ENCODE measurements at regions not wholly inside any gene's neighbourhood (a gene's known extent, or its start where the extent isn't known, plus 50 kb on each side); places are given as distances from the start of the nearest gene placed in this dataset.

DNA sequence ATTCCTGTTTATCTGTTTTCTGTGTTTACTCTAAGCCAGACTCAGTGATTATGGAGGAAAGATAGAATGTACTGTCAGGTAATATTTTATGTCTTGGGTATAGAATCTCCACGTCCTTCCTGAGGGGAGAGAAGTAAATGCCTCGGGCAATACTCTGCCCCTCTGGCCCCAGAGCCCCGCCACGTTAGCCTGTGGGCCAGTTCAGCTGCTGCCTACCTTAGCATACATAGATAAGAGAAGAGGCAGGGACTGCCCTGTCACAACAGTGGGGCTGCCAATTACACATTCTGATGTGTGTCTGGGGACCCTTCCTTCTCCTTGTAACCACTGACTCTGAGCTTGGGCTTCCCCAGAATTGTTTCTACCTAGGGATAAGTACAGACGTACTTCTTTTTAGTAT lies 347.7 kb upstream of the ATP11B start:
- H3K4me1 ChIP-seq (replicated peaks in 1 of 2) = no peaks in the 10 kb centered on the region
- H3K4me3 ChIP-seq = no peak overlapping the region
- no peak overlapping the region for H3K27ac ChIP-seq
- WGBS, 10 experiments = 0 to 100% (median 80%) methylated on average over 1 to 3 of the region's 5 CpGs; no CpG with 5 or more reads in 3 of the 10 experiments
- ATAC-seq (replicated peaks in 6 of 8) = no peak
- in situ Hi-C loops (cut with MboI; ENCODE audit: low pct_unique_long_range_greater_than_20kb in 2 of 9, low sequenced_read_pairs in 9 of 9, unreplicated experiment in 9 of 9) = no loop called here

DNA sequence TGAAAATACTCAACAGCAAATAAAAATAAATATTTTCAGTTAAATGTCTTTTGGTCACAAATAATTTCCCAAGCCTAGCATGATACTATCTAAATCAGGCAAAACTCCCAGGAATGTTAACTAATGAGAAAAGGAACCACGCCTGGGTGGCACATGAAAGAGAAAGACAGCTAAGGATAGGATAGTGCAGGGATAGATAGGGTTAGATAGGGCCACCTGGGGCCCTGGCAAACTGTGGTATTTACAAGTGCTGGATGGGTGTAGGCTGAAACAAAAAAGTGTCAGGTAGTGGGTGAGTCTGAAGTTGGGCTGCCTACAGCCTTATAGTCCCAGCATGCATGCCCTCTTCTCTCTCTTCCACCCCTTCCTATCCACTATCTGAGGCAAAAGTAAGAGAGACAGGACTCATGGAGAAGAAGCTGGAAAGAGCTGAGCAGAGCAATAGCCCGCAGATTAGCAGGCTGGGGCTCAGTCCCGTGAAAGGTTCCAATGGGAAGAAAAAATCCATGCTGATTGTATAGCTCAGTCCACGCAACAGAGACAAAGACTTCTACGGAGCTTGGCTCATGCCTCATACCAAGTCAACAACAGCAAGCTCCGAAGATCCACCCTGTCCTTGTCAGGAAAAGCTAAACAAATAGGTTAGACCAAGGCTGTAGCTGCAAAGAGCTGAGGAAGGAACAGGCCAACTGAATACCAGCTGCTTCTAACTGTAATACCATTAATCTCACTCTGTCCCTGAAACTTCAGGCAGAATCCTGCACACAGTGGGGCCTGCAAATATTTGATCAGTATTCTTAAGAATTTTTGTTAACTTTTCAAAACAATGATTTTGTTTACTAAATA lies 342.1 kb upstream of the ATP11B start:
- H3K4me3 ChIP-seq = no peak overlapping the region
- no peak overlapping the region for H3K27ac ChIP-seq
- H3K4me1 ChIP-seq (replicated peaks in 1 of 2) = peaks cover 0 to 12% of the 10 kb centered on the region in 2 donors
- ATAC-seq (replicated peaks in 6 of 8) = peak in 2 of 8 experiments; percentile 16 to 70
- in situ Hi-C loops (cut with MboI; ENCODE audit: low pct_unique_long_range_greater_than_20kb in 2 of 9, low sequenced_read_pairs in 9 of 9, unreplicated experiment in 9 of 9) = no loop called here
- WGBS, 10 experiments = 0 to 100% (median 68%) methylated on average over 1 to 6 of the region's 6 CpGs

DNA sequence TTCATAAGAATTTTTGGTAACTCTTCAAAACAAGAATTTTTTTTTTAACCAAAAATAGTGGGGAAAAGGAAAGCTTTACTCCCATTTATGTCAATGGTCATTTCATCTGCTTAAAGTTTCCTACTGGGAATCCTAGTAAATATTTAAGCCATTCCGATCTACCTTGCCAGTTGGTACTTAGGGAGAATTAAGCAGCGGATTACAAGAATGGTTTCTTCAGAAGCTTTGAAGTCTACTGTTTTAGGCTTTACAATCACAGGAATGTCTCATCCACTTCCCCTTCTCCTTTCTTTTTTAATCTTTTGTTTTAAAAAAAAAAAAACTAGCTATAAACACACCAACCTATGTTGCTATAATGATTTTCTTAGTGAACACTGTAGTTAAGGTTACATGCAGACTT lies 341.4 kb upstream of the ATP11B start:
- no peak overlapping the region for H3K4me3 ChIP-seq
- H3K4me1 ChIP-seq (replicated peaks in 1 of 2) = peaks cover 0 to 12% of the 10 kb centered on the region in 2 donors
- no peak overlapping the region for H3K27ac ChIP-seq
- in situ Hi-C loops (cut with MboI; ENCODE audit: low pct_unique_long_range_greater_than_20kb in 2 of 9, low sequenced_read_pairs in 9 of 9, unreplicated experiment in 9 of 9) = no loop called here
- no peak for ATAC-seq (replicated peaks in 6 of 8)
- 0 to 95% (median 81%) methylated on average over 1 to 2 of the region's 2 CpGs; no CpG with 5 or more reads in 1 of the 10 experiments for WGBS, 10 experiments

DNA sequence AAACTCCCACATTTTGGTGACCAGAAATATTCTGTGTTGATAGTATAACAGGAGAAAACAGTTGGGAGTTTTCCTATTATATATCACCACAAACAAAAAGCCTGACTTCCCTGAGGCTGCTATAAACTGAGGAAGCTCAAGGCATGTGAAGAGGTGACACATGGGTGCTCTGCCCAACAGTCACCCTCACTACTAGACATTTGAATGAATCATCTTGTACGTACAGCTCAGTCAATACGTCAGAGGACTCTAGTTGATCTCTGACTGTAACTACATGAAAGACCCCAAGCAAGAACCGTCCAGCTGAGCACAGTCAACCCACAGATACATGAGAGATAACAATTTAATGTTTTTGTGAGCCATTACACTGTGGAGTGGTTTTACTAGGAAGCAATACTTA lies 338.3 kb upstream of the ATP11B start:
- peaks cover 0 to 12% of the 10 kb centered on the region in 2 donors for H3K4me1 ChIP-seq (replicated peaks in 1 of 2)
- in situ Hi-C loops (cut with MboI; ENCODE audit: low pct_unique_long_range_greater_than_20kb in 2 of 9, low sequenced_read_pairs in 9 of 9, unreplicated experiment in 9 of 9) = no loop called here
- 6 to 92% (median 75%) methylated on average over 1 to 3 of the region's 3 CpGs; no CpG with 5 or more reads in 3 of the 10 experiments for WGBS, 10 experiments
- no peak for ATAC-seq (replicated peaks in 6 of 8)
- no peak overlapping the region for H3K27ac ChIP-seq
- H3K4me3 ChIP-seq = no peak overlapping the region

DNA sequence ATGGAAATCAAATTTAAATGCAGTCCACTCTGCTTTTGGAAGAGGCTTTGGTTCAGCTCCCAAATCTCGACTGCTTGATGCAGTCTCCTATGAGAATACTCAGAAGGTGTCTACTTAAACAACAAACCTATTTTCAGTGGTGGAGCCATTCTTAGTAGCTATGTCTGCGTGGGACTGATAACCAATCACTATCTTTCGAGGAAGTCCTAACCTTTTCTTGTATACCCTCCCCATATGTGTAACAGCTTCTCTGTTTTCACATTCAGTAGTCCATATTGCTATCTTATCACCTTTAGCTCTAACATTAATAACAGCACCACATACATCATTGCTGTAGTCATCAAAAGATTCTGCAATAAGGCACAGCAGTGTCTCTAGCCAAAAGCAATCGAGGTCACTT lies 333.0 kb upstream of the ATP11B start:
- Histone ChIP-seq H3K4me3 (no peak overlapping the region), H3K27ac (no peak overlapping the region), H3K4me1 (replicated peaks in 1 of 2) (no peaks in the 10 kb centered on the region)
- 0 to 100% (median 75%) methylated on average over 1 to 4 of the region's 4 CpGs for WGBS, 10 experiments
- in situ Hi-C loops (cut with MboI; ENCODE audit: low pct_unique_long_range_greater_than_20kb in 2 of 9, low sequenced_read_pairs in 9 of 9, unreplicated experiment in 9 of 9) = no loop called here
- no peak for ATAC-seq (replicated peaks in 6 of 8)

DNA sequence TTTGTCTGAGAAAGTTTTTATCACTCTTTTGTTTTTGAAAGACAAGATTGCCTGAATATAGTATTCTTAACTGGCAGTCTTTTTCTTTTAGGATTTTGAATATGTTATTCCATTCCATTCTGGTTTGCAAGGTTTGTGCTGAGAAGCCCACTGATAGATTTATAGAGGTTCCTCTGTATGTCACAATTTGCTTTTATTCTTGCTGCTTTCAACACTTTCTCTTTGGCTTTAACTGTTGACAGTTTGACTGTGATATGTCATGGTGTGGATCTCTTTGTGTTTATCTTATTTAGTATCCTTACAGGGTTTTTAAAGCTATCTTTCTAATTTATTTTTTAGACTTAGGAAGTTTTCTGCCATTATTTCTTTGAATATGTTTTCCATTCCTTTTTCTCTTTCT lies 331.2 kb upstream of the ATP11B start:
- Histone ChIP-seq H3K4me3 (no peak overlapping the region), H3K27ac (peak overlapping the region in 1 of 2 donors; percentile 37), H3K4me1 (replicated peaks in 1 of 2) (no peaks in the 10 kb centered on the region)
- in situ Hi-C loops (cut with MboI; ENCODE audit: low pct_unique_long_range_greater_than_20kb in 2 of 9, low sequenced_read_pairs in 9 of 9, unreplicated experiment in 9 of 9) = no loop called here
- ATAC-seq (replicated peaks in 6 of 8) = peak in 2 of 8 experiments; percentile 77 to 80

DNA sequence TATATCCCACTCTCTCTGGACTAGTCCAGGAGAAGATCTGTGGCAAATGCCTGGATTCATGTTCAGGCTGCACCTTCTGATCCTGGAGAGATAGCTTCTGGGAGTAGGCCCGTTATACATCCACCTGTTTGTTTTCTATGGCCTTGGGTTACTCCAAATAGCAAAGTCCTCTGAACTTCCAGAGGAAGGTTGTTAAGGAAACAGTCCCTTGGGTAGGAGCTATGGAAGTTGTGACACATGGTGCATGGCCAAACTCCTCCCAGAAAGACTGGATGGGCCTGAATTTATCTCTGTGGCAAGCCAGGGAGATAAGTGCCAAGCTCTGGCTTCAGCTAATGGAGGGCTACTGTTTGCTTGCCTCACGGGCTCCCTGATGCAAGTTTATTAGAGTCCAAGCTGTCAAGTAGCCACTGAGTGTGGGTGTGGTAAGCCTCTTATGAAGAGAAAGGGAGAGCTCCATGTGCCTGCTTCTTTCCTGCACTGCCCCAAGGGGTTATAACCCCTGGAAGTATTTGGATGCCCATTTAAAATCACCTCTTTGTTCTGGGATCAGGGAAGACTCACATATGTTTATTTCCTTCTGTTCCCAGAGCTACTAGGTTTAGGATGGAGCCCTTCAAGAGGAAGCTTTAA lies 328.7 kb upstream of the ATP11B start:
- in situ Hi-C loops (cut with MboI; ENCODE audit: low pct_unique_long_range_greater_than_20kb in 2 of 9, low sequenced_read_pairs in 9 of 9, unreplicated experiment in 9 of 9) = no loop called here
- 18 to 100% (median 83%) methylated on average over 1 to 2 of the region's 2 CpGs; no CpG with 5 or more reads in 3 of the 10 experiments for WGBS, 10 experiments
- ATAC-seq (replicated peaks in 6 of 8) = no peak
- Histone ChIP-seq H3K27ac (no peak overlapping the region), H3K4me3 (no peak overlapping the region), H3K4me1 (replicated peaks in 1 of 2) (no peaks in the 10 kb centered on the region)

DNA sequence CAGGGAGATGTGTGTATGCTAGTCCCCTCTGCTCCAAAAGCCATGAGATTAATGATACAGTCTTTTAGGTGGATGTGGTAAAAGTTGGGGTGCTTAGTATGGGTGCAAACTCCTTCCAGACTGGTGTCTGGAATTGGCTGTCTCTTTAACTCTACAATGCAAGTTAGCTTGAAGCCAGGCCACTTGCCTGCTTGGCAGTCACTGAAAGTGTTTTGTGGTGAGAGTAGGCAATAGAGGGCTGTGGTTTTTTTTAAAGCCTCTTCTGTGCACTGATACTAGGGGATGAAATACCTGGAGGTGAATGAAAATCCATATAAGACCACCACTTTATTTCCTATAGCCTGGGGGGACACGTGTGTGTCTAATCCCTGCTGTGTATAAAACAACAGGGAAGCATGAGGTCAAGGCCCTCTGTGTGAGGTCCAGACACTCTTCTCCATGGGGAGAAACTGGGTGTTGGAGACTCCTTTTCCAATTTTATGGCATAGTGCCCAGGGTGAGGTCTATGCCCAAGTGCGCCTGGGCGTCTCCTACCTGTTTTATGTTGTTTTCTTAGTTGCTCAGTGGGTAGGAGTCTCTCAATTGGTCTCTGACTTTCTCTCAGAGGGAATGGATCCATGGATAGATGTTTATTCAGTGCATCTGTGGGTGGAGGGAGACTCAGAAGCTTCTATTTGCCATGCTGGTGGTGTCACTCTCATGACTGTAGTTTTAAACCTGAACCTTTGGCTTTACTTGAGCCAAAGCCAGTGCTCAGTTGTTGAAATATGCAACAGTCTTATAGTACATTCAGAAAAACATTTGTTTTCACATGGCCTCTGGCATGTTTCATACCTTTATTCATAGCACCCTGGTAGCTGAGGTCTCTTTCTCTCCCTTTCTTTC lies 327.8 kb upstream of the ATP11B start:
- Histone ChIP-seq H3K4me1 (replicated peaks in 1 of 2) (no peaks in the 10 kb centered on the region), H3K27ac (no peak overlapping the region), H3K4me3 (no peak overlapping the region)
- ATAC-seq (replicated peaks in 6 of 8) = no peak
- 0 to 87% (median 50%) methylated on average over 2 to 3 of the region's 3 CpGs; no CpG with 5 or more reads in 6 of the 10 experiments for WGBS, 10 experiments
- in situ Hi-C loops (cut with MboI; ENCODE audit: low pct_unique_long_range_greater_than_20kb in 2 of 9, low sequenced_read_pairs in 9 of 9, unreplicated experiment in 9 of 9) = no loop called here

DNA sequence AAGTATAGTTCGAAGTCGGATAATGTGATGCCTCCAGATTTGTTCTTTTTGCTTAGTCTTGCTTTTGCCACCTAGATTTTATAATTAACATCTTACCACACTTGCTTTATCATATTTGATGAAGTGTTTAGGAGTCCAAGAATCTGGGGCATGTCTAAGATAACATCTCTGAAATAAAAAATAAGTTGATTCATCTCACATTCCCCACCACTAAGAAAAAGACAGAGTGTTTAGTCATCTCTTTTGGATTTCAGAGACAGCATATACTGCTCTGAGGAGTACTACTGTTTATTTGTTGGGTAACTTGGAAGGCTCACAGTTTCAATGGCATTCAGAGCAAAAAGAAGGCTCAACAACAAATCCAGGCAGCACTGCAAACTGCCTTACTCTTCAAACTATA lies 324.2 kb upstream of the ATP11B start:
- H3K4me1 ChIP-seq (replicated peaks in 1 of 2) = no peaks in the 10 kb centered on the region
- ATAC-seq (replicated peaks in 6 of 8) = no peak
- H3K27ac ChIP-seq = no peak overlapping the region
- in situ Hi-C loops (cut with MboI; ENCODE audit: low pct_unique_long_range_greater_than_20kb in 2 of 9, low sequenced_read_pairs in 9 of 9, unreplicated experiment in 9 of 9) = no loop called here
- H3K4me3 ChIP-seq = no peak overlapping the region
- 12 to 100% (median 85%) methylated on average over 1 to 2 of the region's 2 CpGs; no CpG with 5 or more reads in 3 of the 10 experiments for WGBS, 10 experiments

DNA sequence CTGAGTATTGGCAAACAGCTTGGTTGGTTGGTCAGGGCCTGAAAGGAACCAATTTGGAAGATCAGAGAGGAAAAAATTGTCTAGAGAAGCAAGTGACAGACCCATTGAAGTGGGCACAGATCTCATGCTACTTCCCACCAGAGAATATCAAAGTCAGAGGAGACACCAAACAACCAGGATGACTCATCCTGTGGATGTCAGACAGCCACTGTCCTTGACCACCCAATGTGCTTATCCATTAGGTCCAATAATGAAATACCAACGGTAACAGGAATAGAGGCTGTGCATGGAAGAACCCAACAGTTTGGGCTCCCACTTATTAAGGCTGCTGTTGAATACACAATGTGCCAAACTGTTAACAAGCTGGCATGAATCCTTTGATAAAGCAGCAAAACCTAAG lies 323.1 kb upstream of the ATP11B start:
- H3K4me3 ChIP-seq = no peak overlapping the region
- ATAC-seq (replicated peaks in 6 of 8) = no peak
- 60 to 100% (median 100%) methylated on average over 1 of the region's 1 CpG; no CpG with 5 or more reads in 5 of the 10 experiments for whole genome bisulfite sequencing, 10 experiments
- in situ Hi-C loops (cut with MboI; ENCODE audit: low pct_unique_long_range_greater_than_20kb in 2 of 9, low sequenced_read_pairs in 9 of 9, unreplicated experiment in 9 of 9) = no loop called here
- no peaks in the 10 kb centered on the region for H3K4me1 ChIP-seq (replicated peaks in 1 of 2)
- no peak overlapping the region for H3K27ac ChIP-seq

DNA sequence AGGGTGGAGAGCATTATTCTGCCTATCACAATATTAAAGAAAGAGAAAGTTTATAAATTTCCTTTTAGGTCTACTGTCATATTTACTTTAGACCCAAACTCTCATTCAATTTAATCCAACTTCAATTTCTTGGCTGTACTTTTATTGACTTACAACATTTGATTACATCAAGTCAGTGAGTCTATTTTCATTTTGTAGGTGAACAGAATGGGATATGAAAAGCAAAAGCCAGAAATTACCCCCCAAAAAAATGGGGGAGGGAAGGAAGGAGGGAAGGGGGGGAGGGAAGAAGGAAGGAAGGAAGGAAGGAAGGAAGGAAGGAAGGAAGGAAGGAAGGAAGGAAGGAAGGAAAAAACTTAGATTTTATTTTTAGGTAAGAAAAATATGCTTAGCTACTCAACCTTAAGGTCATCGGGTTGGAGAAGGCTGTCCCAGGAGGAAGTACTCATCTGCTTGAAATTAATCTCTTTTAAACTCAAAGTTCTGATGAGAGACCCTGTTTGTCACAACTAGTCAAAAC lies 320.1 kb upstream of the ATP11B start:
- ATAC-seq (replicated peaks in 6 of 8) = no peak
- Histone ChIP-seq H3K4me3 (no peak overlapping the region), H3K27ac (no peak overlapping the region), H3K4me1 (replicated peaks in 1 of 2) (no peaks in the 10 kb centered on the region)
- WGBS, 10 experiments = 0 to 100% (median 50%) methylated on average over 1 of the region's 1 CpG; no CpG with 5 or more reads in 4 of the 10 experiments
- in situ Hi-C loops (cut with MboI; ENCODE audit: low pct_unique_long_range_greater_than_20kb in 2 of 9, low sequenced_read_pairs in 9 of 9, unreplicated experiment in 9 of 9) = no loop called here

DNA sequence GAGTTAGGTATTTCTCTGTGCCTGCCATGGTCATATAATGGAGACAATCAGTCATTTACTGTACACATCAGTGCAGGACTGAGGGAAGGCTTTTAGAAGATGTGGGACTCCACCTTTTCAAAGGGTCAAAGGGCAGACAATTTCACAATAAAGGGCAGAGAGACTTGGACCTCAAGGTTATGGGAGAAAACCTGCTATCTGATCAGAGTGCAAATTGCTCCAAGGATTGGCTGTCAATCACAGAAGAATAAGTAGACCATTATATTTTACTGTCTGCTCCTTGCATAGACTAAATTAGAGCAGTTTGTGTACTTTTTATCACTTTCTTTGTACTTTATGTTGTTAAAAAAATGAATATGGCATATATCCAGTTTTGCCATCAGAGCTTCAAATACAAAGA lies 314.9 kb upstream of the ATP11B start:
- Histone ChIP-seq H3K4me3 (no peak overlapping the region), H3K27ac (no peak overlapping the region), H3K4me1 (replicated peaks in 1 of 2) (peaks cover 0 to 4% of the 10 kb centered on the region in 2 donors)
- no peak for ATAC-seq (replicated peaks in 6 of 8)
- in situ Hi-C loops (cut with MboI; ENCODE audit: low pct_unique_long_range_greater_than_20kb in 2 of 9, low sequenced_read_pairs in 9 of 9, unreplicated experiment in 9 of 9) = no loop called here

All from motor neuron (in vitro differentiated cells).